ENCODE measurements at regions not wholly inside any gene's neighbourhood (a gene's known extent, or its start where the extent isn't known, plus 50 kb on each side); places are given as distances from the start of the nearest gene placed in this dataset.

DNA sequence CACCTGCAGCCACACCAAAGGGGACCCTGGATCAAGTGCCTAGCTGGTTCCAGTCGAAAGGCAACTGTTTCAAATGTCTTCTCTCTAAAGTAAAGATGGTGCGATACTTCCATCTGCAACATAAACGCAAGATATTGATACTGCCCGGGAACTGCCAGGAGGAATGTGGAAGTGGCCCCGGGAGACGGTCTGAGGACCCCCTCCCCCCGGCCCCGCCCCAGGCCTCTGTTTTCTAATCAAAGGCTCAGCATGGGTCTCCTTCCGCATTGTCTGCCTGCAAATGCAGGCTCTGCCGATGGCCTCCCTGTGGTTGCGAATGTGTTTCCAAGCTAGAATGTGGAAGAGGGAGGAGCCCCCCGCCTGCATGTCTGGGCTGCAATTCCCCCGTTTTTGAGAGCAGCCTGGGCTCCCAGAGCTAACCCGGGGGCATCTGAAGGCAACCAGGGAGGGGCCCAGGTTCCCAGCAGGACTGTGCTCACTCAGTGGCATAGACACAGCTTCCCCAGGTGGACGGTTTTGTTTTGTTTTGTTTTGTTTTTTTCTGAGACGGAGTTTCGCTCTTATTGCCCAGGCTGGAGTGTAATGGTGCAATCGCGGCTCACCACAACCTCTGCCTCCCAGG lies 223.9 kb upstream of the PPP2R2D start:
- DNase-seq: no peak

DNA sequence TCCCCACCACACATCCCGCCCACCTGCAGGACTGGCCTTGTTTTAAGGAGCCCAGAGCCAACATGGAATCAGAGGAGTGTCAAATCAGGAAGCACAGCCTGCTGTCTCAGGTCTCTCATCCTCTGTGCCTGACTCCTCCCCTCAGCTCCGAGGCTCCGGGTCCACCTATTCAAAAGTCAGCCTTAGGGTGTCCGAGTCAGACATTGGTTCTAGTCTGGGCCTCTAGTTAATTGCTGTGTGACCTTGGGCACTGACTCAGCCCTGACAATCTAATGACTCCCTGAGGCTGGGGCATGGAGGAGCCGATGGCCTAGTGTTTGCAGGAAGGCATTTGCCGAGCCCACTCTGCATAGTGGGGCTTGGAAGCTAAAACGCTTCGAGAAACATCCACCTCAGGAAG lies 223.1 kb upstream of the PPP2R2D start:
- DNase-seq: no peak

DNA sequence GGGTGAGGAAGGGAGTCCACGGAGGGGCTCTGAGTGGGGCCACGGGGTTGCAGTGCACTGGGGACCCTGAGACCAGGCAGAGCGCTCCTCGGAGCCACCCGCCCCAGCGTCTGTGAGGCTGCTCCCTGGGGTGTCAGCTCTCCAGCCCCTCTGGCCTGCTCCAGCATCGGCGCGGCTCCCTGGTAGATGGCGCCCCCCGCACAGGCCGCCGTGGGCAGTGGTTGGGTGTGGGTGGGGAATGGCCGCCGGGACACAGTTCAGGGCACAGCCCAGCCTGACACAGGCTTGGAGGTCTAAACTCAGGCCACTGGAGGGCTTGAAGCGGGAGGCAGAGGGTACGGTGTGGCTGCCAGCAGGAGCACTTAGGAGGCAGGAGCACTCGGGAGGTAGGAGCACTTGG lies 222.6 kb upstream of the PPP2R2D start:
- no peak for DNase-seq

DNA sequence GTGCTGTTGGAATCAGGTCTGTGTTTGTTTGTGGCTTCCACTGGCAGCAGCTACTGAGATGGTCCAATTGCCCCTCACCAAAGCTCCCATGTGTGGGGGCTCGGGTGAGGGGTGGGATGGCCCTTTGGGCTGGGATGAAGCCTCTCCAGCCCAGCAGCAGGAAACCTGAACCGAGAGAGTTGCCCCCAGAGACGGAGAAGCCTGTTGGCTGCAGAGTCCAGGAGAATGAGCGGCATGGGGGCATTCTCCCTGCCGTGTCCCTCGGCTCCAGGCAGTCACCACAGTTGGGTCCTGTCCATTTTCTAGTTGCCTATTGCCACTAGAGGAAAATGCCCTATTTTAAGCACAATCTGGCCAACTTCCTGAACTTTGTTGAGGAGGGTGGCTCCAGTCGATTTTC lies 222.2 kb upstream of the PPP2R2D start:
- DNase-seq: no peak

DNA sequence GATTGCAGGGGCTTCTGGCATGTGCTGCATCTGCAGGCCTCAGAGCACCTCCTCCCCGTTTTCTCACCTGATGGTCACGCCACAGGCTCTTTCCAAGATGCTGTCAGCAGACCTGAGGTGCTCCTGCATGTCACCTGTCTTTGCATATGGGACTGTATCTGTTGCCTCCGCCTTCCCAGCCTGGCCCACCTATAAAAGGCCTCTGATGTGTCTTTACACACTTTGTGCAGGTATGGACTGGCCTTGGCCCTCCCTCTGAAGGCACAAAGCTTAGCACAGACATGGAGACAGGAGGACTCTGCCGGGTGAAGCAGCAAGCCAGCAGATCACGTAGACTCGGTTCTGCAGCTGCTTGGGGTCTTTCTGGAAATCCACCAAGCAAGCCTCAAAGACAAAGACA lies 220.9 kb upstream of the PPP2R2D start:
- no peak for DNase-seq

DNA sequence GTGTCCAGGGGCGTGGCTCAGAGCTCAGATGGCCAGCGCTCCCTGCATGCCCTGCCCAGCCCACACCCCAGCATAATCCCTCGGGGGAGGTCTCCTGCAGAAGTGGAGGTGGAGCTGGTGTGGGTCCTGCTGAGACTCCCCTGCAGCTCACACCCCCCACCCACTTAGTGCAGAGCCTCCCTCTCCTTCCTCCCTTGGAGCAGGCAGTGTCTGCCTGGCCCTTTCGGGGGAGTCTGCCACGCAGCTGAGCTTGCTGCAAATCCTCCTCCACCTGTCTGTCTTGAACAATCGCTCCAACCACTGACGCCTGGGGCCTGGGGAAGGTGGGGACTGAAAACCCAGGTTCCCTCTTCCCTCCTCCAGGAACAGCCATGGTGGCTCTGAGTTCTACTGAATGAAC lies 219.7 kb upstream of the PPP2R2D start:
- no peak for DNase-seq

DNA sequence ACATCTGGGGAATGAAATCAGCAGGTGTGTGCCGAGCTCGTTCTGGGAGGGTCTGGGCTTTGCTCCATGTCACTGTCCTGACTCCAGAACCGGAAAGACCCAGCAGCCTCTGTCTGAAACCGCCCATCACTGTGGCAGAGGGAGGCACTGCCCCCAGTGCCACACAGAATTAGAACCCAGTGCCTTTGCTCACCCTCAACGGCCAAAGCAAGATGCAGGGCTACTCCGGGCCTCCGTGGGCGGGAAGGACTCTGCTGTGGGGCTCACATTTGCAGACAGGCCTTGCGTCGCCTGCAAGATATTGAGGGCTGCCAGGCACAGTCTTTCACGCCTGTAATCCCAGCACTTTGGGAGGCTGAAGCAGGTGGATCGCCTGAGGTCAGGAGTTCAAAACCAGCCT lies 219.2 kb upstream of the PPP2R2D start:
- no peak for DNase-seq

DNA sequence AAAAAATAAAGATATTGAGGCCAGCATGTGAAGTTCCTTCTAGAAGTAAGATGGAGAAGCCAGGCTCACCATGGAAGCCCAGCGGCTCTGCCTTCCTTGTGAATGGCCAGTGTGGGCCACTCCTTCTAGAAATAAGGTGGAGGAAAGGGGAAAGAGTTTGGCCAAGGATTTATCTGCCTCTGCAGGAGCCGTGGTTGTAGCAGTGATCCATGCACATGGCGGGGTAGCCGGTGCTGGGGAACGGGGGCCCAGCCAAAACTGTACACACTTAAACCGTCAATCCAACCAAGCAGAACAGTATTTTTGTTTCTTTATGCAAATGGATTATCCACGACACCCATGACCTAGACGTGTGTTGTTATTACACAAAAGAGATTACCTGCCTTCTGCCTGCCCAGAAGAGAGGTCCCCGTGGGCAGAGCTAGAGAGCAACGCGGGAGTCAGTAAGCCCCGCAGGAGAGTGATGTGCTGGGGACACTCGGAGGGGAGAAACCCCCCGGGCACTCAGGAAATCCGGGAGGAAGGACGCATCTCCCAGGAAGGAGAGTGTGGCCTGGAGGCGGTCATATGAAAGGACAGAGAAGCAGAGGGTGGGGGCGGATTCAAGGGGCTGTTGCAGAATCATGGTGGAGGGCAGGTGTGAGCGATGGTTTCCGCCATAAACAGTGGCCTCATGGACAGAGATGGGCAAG lies 218.4 kb upstream of the PPP2R2D start:
- DNase-seq: no peak

DNA sequence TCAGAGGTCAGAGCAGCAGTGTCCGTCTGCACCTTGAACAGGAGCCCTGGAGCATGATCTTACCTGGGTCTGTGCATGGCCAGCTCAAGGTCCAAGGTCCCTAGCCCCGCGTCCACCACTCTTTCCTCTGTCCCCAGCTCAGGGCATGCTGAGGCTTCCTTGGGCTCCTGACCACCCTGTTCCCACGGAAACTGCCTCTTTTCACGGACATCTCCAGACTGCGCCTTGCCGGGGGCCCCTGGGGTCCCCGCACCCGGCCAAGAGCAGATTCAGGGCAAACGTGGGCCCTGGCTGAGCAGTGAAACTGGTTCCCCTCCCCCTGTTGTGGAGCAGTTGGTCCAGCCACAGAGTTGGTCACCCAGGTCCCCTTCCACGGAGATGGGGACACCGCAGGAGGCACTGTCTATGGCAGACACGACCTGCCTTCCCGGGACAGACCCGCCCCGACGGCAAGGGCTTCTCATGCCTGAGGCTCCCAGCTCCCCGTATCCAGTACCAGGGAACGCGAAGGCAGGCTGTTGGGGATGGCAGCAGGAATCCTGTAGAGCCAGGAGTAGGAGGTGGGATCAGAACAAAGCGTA lies 217.4 kb upstream of the PPP2R2D start:
- DNase-seq: no peak

DNA sequence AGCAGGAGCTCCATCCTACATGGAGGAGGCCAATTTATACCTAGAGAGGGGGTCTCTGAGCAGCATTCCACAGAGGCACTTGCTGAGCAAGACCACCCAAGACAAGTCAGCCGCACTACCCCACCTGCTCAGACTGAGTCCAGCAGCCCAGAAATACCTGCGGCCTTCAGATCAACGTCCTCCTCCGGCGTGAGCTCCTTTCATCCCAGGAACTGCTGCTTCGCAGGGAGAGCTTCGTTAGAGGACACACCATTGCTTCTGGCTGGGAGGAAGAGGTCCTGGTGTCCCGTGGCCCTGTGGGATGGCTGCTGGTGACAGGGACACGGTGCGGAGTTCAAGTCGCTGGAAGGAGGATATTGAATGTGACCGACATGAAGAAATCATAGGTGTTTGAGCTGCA lies 216.9 kb upstream of the PPP2R2D start:
- DNase-seq: no peak

DNA sequence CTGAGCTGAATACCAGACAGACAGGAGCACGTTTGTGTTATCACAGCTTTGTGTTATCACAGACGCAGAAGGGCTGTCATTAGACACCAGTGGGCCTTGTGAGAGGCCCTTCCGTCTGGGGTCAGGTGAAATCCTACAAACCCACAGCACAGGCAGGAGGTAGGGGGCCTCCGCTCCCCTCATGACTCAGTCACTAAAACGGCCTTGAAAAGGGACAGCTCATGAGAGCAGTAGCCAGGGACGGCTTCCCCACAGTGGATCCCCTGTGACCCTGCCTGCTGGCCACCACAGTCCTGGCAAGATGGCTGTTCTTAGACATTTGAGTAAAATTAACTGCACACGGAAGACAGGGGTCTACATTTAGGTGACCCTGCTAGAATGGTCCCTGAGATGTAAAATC lies 215.8 kb upstream of the PPP2R2D start:
- DNase-seq: no peak

DNA sequence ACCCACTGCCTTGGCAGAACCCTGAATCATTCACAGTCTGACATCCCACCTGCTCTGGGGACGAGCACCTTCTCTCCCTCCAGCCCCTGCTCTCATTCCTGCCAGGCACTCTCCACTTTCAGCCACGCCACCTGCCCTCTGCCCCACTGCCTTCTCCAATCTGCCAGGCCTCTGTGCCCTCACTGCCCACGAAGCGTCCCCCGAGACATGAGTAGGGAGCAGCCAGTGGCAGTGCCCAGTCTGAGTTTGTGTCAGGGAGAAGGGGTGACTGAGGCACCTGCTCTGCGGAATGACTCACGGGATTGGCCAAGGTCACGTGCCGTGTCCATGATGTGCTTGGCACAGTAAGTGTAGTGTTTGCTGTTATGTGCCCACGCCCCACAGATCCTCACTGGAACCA lies 215.2 kb upstream of the PPP2R2D start:
- no peak for DNase-seq

DNA sequence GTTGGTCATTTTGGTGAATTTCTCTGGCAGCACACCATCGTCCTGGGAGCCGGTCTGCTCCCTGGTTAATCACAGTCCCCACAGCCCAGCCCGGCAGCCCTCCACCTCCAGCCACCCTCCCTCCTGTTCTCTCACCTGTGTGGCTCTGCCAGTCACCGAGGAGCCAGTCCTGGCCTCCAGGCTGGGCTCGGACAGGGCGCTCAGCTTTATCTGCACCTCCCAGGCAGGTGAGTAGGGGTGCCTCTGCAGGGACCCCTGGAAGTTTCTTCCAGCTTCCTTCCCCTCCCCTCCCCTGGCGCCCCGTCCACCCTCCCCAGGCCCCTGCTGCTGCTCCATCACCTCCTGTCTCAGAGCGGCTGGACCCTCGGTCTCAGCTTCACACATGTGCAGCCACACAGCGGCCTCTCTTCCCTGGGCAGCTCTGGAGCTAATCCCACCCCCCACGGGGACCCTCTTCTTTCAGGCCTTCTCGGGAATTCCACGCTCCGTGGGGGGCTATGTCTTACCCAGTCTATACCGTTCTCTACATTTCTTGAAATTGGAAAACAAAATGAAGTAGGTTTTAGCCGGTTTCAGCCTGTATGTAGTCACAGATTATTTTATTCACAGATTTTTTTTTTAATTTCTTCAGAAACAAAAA lies 213.9 kb upstream of the PPP2R2D start:
- no peak for DNase-seq

DNA sequence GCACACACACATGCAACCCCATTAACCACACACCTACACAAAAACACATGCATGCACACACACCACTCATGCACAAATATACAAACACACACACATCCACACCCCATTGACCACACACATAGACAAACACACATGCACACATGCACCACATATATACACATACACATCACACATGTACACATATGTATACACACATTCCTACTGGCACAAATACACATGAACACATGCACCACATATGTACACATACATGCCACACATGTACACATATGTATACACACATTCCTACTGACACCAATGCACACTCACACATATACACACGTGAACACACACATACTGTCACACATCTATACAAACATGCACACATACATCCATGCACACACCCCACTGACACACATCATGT lies 212.5 kb upstream of the PPP2R2D start:
- DNase-seq: no peak

DNA sequence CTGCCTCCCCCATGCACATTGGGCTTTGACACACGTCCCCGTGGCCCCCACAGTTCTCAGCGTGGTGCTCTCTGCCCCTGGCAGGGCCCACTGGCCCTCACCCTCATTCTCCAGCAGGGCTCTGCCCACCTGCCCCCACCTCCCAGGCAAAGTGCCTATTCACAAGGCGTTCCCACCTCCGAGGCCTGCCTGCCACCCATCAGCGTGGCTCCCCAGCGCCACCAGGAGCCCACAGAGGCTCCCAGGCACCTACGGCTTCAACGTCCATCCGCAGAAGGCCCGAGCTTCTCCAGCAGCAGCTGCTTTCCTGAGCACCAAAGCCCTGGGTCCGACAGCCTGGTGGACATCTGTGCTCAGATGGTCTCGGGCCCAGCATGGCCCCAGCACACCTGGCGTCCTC lies 211.8 kb upstream of the PPP2R2D start:
- DNase-seq: no peak

DNA sequence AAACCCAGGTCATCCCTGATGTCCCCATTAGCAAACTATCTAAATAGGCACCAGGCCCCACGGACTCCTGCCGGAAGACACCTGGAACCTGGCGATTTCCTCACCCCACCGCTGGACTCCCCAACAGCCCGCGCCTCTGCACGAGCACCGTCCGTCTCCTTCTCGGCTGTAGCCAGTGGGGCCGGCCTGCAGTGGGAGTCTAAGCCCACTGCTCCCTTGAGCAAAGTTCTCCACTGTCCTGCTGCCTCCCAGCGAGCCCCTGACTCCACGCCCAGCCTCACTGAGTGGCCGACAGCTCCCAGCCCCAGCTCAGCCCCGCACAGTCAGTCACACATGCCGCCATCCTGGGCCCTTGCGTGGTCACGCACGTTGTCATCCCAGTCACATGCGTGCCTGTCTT lies 211.3 kb upstream of the PPP2R2D start:
- no peak for DNase-seq

DNA sequence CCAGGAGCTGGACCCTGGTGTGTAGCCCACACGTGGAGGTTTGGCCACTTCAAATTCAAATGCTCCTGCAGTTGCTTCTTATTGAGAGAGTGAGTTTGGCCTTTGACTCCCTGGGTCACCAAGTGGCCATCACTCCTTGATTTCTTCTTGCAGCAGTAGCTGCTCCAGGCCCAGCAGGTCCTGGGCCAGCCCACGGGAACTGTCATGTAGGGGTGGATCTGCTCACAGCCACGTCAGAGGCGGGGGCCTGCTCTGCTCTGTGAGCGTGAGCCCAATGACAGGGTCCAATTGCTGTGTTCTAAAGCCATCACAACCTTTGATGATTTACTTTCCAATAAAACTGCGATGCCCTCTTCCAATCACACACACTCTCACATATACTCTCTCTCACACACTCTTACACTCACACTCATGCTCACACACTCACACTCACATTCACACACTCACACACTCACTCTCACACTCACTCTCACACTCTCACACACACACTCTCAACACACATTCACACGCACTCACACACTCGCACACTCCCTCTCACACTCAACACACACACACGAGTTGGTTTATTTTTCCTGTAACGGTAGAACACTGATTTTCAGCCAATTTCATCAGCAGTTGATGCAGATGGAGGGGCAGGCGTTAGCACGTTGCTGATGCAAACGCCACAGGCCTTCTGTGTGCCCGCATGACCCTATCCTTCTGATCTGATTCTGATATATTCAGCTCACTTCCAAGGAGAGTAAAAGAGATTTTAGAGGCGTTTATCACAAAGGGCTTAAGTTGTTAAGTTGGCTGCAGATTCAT lies 210.7 kb upstream of the PPP2R2D start:
- DNase-seq: peak; percentile 6

DNA sequence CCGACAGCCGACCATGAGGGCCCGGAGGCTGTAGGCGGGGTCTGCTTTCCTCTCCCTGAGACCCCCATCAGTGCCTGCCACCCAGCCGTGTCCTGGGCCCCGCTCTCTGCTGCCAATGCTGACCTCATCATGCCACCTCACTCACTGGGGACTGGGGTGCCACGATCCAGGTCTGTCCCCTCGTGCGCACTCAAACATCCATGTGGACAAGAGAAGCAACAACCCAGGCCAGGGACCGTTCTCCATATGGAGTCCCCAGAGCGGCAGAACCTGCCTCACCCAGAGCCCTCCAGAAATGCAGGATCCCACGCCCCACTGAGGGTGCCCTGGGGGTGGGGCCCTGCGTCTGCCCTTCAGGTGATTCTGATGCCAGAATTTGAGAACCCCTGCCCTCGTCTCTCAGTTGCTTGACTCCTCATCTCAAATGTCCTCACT lies 210.0 kb upstream of the PPP2R2D start:
- peak; percentile 25 for DNase-seq

DNA sequence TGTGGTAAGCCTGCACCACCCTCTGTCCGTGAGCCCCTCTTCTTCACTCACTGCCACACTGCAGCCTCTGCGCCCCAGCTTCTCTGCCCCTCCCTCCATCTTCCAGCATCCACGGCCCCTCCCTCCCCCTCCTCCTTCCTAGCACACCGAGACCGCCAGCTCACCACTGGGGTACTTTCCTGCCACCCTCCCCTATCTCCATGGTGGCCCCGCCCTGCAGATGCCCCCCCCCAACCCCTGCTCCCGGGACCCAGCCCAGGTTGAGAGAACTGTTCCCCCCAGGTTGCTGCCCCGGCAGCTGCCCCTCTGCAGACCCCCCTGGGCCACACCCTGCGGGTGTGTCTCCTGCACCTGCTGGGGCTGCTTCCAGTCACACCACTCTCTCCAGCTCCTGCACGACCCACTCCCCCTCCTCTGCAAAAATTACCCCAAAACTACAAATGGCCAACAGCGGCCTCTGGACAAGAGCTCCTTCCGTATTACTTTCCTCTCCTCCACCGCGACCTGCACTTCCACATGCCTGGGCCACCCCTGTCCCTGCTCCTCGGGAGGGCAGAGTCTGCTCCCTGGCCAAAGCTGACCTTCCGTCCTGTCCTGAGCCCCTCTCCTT lies 209.2 kb upstream of the PPP2R2D start:
- DNase-seq: no peak

DNA sequence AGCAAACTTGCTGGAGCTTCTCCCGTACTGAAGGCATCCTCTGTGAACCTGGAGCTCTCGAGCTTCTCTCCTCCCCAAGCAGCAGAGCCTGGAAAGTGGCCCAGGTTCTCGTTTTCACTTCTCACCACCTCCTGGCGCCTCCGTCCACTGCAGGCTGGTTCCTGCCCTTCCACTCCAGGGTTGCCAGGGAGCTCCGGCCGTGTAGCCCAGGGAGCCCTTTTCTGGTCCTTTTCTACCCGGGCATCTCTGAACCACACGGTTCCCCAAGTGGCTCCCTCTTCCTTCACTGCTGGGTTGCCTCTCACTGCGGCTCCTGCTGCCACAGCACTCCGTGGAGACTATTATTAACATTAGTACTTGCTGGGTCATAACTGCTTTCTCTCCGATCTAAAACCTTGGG lies 208.6 kb upstream of the PPP2R2D start:
- peak; percentile 35 for DNase-seq

DNA sequence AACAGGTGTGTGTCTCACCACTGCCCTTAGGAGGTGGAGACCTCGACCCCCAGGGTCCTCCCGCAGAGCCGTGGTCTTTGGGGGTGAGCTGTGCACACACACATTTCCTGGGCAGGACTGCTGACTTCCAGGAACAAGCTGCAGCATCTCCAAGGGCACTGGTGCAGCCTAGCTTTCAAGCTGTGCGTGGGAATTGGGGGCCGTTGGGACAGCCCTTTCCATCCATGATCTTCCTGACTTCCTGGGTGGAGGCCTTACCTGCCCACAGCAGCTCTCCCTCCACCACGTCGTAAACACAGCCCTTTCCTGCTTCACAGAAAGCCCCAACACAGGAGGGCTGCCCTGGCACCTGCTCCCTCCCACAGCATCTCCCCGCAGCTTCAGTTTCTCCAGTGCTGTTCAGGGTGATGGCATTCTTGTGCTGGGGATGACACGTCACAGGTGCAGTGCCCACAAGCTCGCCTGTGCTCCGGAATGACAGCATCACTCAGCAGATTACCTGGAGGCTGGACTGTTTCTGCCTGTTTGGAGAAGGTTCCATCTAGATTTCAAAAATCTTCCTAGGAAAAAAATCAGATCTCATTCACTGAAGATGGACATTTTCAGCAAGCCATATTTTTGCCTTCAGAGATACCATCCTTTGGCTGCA lies 208.0 kb upstream of the PPP2R2D start:
- peak; percentile 35 for DNase-seq

DNA sequence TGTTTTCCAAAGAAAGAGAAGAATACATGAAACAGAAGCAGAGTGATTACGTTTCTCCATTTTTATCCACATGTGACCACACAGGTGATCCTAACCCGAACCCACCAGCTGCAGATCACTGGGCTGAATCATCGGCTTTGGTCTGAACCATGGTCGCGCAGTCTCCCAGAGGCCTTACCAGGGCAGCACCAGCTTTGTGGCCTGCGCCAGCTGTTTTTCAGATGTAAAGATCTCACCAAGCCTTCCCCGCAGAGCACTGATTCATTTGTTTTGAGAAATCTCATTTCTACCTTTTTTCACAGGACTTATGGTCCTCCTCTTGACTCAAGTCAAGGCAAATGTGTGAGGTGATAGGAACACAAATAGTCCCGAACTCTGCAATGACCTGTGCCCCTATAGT lies 207.0 kb upstream of the PPP2R2D start:
- peak; percentile 17 for DNase-seq
